GM19240 (cell line): ENCODE measurements at regions not wholly inside any gene's neighbourhood (a gene's known extent, or its start where the extent isn't known, plus 50 kb on each side); places are given as distances from the start of the nearest gene placed in this dataset.
"Not testable (repeated sequence)": the region's sequence is repeated elsewhere in the genome, so short reads cannot be mapped to it uniquely, and the experiment has no call there.

Experiments used
- DNase-seq: peaks from one replicate; pipeline ENCODE4 v3.0.0; 2011; ENCODE audit warnings: low spot score; ENCODE audit not compliant: insufficient read length

GRCh38 chr2:143934626-143935481 lies 585.1 kb downstream of the ZEB2 start:
- no peak for DNase-seq

DNA sequence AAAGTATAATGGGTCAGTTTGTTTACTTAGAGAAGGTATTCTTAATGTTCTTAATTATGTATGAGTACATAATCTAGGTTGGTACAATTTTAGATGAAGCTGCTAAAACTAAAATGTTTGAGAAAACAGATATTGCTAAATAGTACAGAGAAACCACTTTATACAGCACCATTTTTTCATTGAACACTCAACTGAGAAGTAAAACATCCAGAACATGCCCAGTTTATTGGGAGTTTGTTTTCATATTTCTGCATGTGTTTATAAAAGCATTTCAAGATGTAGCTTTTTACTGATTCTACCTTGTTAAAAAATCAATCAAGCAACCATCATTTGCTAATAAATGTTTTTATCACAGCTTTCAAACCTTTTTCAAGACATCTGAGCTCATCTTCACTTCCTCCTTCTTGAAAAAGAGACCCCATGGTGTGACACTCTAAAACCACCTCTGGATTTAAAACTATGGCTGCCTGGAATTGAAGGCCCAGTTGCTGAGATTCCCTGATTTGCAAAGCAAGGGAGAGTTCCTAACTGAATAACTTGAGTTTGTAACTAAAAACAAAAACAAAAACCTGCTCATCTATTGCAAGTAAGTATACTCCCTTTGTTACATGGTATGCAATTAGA lies 585.9 kb downstream of the ZEB2 start:
- no peak for DNase-seq

- DNase-seq: no peak
Measured at GRCh38 chr2:143930891-143931290, 589.0 kb downstream of the ZEB2 start.

DNA sequence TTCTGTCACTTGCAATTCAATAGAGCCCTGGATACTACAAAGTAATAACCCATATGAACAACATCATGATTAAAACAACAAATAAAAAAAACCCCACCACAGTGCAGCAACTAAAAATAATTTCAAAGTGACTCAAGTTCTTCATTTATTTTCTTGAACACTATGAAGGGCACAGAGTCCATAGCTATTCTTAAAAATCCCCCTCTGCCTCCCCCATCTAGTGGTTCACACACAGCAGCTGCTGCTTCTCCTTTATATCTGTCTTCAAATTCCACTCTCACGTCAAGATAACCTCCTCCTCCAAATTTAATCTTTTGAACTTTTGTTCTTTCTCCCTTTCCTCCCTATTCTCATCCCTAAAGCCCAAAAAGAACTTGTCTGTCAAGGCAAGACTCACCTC lies 591.3 kb downstream of the ZEB2 start:
- DNase-seq: no peak

DNA sequence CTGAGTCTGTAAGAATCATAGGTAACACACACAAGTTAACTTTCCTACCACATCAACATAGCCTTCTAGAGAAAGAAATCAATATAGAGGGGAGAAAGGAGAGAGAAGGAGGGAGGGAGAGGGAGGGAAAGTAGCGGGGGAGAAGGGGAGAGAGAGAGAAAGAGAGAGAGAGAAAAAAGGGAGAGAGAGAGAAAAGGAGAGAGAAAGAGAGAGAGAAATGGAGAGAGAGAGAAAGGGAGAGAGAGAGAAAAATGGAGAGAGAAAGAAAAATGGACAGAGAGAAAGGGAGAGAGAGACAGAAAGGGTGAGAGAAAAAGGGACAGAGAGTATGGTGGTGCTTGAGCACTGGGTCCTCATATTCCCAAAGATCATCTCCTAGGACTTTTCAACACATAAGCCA lies 591.7 kb downstream of the ZEB2 start:
- no peak for DNase-seq

DNA sequence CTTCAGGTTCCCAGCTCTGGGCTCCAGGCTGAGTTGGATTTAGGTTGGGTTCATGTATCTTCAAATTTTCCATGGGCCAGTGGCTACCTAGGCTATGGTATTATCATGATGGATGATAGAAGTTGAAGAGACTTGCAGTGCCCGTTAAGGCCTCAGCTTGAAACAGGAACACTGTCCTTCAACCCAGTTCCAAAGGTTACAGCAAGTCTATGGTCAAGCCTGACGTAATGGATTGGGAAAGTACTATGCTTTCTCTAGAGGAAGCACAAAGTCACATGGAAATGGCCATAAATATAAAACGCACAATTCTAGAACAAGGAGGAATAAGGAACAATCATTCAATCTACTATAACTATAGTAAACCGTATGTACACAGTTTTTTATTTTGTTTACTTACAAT lies 593.2 kb downstream of the ZEB2 start:
- no peak for DNase-seq

- DNase-seq: not testable (repeated sequence)
Measured at GRCh38 chr2:143922261-143922830, 597.6 kb downstream of the ZEB2 start.

DNA sequence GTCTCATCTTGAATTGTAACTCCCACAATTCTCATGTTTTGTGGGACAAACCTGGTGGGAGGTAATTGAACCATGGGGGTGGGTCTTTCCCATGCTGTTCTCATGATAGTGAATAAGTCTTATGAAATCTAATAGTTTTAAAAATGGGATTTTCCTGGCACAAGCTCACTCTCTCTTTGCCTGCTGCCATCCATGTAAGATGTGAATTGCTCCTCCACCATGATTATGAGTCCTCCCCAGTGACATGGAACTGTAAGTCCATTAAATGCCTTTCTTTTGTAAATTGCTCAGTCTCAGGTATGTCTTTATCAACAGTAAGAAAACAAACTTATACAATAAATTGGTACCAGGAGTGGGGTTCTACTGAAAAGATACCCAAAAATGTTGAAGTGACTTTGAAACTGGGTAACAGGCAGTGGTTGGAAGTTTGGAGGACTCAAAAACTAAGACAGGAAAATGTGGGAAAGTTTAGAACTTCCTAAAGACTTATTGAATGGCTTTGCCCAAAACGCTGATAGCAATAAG lies 601.4 kb downstream of the ZEB2 start:
- no peak for DNase-seq

DNA sequence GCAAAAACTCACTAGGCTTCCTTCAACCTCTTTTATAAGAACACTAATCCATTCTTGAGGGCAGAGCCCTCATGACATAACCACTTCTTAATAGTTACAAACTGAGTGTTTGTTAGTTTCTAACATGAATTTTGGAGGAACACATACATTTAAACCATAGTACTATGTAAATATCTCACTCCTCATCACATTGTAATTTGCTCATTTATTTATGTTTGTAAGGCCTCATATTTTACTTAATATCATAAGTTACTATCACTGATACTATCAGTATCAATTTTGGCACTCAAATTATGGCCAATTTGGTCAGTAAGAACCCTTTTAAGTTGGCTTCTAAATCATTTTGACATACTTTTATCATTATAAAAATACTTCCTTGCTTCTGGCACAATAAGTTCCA lies 603.1 kb downstream of the ZEB2 start:
- DNase-seq: no peak

DNA sequence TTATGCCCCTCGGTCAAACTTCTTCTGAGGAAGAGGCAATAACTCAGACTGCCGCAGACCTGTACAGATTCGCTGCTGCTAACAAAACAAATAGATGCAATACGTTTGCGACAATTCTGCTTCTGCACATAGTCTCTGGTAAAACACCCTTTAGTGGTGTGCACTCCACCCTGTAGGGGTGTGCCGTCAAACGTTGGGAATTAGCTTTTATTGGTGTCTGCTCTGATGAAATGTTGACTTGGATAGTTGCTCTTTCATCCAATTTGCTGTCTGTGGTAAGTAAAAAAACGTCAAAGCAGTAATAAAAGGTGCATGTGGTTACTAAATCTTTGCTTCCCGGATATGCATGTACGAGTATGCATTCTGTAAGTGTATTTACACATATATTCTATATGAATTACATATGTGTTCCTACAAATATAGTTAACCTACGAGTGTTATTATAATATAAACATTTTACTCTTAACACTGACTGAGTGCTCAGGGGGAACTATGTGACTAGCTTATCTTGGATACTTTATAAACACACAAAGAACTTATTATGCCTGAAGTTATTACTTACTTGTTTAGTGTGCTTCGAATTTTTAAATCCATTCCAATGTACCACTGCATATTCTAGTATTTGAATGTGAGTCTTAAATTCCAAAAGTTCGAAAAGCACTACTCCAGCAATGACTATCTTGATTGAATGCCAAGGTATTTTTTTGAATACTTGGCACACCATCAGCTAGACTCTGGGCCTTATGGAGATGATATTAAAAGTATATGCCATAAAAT lies 610.2 kb downstream of the ZEB2 start:
- DNase-seq: no peak

DNA sequence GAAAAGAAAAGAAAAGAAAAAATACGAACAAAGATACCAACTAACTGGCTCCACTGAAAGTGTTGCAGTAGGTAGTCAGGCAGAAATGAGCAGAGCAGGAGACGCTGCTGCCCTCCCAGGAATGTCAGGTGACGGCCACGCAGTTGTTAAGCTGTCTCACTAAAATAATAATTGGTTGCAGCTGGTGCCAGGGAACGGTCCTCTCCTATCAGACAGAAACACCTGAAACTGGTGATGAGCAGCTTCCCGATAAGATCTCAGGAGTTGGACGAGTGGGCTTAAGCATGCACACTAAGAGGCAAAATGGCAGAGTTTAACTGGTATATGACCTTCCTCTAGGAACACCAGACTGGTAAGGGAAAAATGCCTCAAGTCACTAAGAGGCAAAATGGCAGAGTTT lies 611.1 kb downstream of the ZEB2 start:
- no peak for DNase-seq

DNA sequence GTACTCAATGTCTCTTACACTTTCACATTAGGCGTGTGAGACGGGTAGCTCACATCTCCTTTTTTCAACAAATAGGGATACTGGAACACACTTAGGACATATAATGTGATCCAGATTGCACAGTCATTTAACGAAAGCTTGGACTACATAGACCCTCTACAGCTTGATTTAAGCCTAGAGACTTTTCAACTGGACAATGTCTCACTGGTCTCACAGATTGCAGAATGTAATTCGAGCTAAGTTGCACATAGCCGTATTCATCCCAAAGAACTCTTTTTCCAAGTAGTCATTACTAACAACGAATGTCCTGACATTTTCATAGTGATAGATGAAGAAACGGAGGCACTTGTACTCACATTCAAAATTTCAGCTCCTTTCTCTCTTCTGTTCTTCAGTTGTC lies 612.1 kb downstream of the ZEB2 start:
- no peak for DNase-seq

DNA sequence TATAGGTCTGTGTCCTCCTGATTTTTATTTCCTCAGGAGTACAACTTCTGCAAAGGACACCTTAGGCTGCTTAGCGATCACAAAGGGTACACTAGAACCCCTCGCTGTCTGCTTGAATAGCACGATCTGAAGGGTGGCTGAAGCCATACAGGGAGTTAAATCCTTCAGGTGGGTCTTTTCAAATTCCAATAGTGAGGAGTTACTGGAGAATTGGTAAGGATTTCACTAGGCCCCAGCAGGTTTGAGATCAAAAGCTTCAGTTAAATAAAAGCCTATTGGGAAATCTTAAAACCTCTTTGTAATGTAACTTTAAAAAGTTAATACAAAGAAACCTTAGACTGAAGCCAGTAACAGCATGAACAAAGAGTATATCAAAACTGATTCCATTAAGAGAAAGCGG lies 613.1 kb downstream of the ZEB2 start:
- no peak for DNase-seq

GRCh38 chr2:143905587-143905986 lies 614.3 kb downstream of the ZEB2 start:
- no peak for DNase-seq

GRCh38 chr2:143903172-143903856 lies 616.6 kb downstream of the ZEB2 start:
- DNase-seq: no peak

- no peak for DNase-seq
Measured at GRCh38 chr2:143901185-143901842, 618.6 kb downstream of the ZEB2 start.

DNA sequence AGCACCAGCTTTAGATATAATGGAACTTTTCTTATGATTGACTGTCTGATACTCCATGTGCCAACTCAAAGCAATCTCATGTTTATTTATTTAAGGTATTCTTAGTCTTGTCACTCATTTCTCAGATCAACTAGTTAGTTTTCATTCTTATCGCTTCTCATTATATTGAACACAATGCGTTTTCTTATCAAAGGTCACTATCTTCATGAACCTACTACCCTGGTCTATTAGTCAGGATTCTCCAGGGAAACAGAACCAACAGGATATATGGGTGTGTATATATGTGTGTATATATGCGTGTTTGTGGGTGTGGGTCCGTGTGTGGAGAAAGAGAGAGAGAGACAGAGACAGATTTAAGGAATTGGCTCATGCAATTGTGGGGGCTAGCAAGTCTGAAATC lies 619.9 kb downstream of the ZEB2 start:
- DNase-seq: no peak

DNA sequence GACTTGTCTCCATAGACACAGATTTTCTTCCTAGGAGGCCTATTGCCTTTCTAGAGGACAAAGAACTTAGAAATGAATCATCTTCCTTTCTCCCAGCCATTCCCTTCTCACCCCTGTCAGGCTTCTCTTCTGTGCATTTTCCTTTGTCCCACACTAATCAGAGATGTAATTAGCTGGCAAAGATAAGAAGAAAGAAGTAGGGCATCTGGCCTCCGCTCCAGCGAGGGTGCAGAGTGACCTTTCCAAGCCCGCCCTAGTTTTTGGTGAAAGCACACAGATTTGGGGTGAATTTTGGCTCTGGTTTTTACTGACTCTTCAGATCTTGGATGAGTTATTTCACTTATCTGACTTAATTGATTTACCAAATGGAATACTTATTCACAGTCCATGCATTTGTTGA lies 626.5 kb downstream of the ZEB2 start:
- no peak for DNase-seq

- no peak for DNase-seq
Measured at GRCh38 chr2:143891879-143892308, 628.0 kb downstream of the ZEB2 start.

- no peak for DNase-seq
Measured at GRCh38 chr2:143890798-143891197, 629.1 kb downstream of the ZEB2 start.

DNA sequence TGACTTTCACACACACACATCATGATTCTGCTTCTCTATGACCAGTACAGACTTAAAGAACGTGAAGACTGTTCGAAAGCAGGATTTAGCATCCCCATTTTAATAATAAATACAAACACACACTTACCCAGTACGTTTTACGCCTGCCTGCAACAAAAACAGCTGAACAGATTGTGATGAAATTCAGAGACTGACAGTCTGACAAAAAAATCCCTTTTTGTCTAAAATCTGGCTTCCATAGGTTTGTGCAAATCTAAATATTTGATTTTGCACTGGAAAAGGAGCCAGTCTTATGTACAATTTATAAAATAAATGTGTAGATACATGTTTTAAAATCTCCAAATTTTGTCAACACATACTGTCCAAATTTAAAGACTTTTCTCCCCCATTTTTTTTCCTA lies 630.7 kb downstream of the ZEB2 start:
- no peak for DNase-seq
